ENCODE measurements at regions not wholly inside any gene's neighbourhood (a gene's known extent, or its start where the extent isn't known, plus 50 kb on each side); places are given as distances from the start of the nearest gene placed in this dataset.

DNA sequence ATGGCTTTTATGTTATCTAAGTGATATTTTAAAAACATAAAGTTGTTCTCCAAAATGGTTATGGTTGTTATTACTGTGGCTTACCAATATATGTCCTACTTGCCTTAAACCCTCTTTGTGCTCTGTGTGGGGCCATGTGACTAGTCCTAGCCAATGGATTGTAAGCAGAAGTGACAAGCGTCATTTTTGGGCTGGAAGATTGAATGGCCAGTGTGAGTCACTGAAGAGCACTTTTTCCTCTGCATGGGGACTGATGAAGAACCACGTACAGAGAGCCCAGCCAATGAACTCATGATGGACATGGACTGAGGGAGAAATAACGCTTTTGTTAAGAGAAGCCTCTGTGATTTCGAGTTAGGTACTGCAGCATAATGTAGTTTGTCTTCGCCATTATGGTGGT lies 332.7 kb downstream of the EDEM1 start:
- no peak for DNase-seq
- no peaks in the 10 kb centered on the region for H3K36me3 Mint-ChIP-seq
- H3K4me1 Mint-ChIP-seq = no peaks in the 10 kb centered on the region
- Histone ChIP-seq H3K36me3 (replicated peaks in 1 of 2; ENCODE audit: control insufficient read depth in 1 of 2, insufficient read depth in 2 of 2, low read length in 2 of 2) (no peaks in the 10 kb centered on the region), H3K4me1 (ENCODE audit: control insufficient read depth in 1 of 2, insufficient read depth in 2 of 2, low read length in 2 of 2) (no peaks in the 10 kb centered on the region), H3K4me3 (replicated peaks in 1 of 3; ENCODE audit: low read depth in 2 of 3, low read length in 3 of 3) (no peak overlapping the region), H3K27me3 (ENCODE audit: control insufficient read depth in 2 of 2, insufficient read depth in 2 of 2, low read length in 2 of 2) (no peaks in the 10 kb centered on the region), H3K9me3 (replicated peaks in 1 of 2; ENCODE audit: control insufficient read depth in 1 of 2, insufficient read depth in 1 of 2, low read length in 2 of 2) (no peaks in the 10 kb centered on the region), H4K20me1 (ENCODE audit: insufficient read depth, low read length) (no peaks in the 10 kb centered on the region), H3K4me2 (replicated peaks; ENCODE audit: extremely low read depth, low read length, poor library complexity, severe bottlenecking) (no peak overlapping the region), H3K79me2 (ENCODE audit: insufficient read depth, low read length) (no peaks in the 10 kb centered on the region), H3K27ac (ENCODE audit: low read depth in 1 of 2, low read length in 2 of 2) (no peak overlapping the region), H2AFZ (ENCODE audit: insufficient read depth, low read depth, low read length, poor library complexity, severe bottlenecking) (no peak overlapping the region), H3K9ac (ENCODE audit: insufficient read depth, low read length, poor library complexity, severe bottlenecking) (no peak overlapping the region)
- TF ChIP-seq, protein P1, sequence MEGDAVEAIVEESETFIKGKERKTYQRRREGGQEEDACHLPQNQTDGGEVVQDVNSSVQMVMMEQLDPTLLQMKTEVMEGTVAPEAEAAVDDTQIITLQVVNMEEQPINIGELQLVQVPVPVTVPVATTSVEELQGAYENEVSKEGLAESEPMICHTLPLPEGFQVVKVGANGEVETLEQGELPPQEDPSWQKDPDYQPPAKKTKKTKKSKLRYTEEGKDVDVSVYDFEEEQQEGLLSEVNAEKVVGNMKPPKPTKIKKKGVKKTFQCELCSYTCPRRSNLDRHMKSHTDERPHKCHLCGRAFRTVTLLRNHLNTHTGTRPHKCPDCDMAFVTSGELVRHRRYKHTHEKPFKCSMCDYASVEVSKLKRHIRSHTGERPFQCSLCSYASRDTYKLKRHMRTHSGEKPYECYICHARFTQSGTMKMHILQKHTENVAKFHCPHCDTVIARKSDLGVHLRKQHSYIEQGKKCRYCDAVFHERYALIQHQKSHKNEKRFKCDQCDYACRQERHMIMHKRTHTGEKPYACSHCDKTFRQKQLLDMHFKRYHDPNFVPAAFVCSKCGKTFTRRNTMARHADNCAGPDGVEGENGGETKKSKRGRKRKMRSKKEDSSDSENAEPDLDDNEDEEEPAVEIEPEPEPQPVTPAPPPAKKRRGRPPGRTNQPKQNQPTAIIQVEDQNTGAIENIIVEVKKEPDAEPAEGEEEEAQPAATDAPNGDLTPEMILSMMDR (IDR thresholded peaks at IDR 0.05) = no peak
- no peak overlapping the region for H3K4me3 Mint-ChIP-seq
- peaks cover 0 to 10% (median 2%) of the 10 kb centered on the region in 7 donors for H3K9me3 Mint-ChIP-seq
- WGBS (ENCODE audit: insufficient coverage) = 93% methylated on average over 3 of the region's 5 CpGs
- peaks cover 0 to 2% (median 0%) of the 10 kb centered on the region in 3 donors for H3K27me3 Mint-ChIP-seq (ENCODE audit: low read depth in 3 of 3)
- H3K27ac Mint-ChIP-seq = no peak overlapping the region
- intact Hi-C loops (cut with micrococcal nuclease) = no loop called here

DNA sequence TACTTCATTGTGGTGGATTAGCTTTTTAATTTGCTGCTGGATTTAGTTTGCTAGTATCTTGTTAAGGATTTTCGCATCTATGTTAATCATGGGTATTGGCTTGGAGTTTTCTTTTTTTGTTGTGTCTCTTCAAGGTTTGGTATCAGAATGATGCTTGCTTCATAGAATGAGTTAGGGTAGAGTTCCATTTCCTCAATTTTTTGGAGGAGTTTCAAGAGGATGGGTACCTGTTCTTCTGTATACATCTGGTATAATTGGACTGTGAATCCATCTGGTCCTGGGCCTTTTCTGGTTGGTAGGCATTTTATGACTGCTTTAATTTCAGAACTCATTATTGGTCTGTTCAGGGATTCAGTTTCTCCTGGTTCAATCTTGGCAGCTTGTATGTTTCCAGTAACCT lies 335.6 kb downstream of the EDEM1 start:
- Histone ChIP-seq H3K27ac (ENCODE audit: low read depth in 1 of 2, low read length in 2 of 2) (no peak overlapping the region), H3K4me1 (ENCODE audit: control insufficient read depth in 1 of 2, insufficient read depth in 2 of 2, low read length in 2 of 2) (no peaks in the 10 kb centered on the region), H3K4me2 (replicated peaks; ENCODE audit: extremely low read depth, low read length, poor library complexity, severe bottlenecking) (no peak overlapping the region), H2AFZ (ENCODE audit: insufficient read depth, low read depth, low read length, poor library complexity, severe bottlenecking) (no peak overlapping the region), H3K79me2 (ENCODE audit: insufficient read depth, low read length) (no peaks in the 10 kb centered on the region), H3K9me3 (replicated peaks in 1 of 2; ENCODE audit: control insufficient read depth in 1 of 2, insufficient read depth in 1 of 2, low read length in 2 of 2) (no peaks in the 10 kb centered on the region), H3K9ac (ENCODE audit: insufficient read depth, low read length, poor library complexity, severe bottlenecking) (no peak overlapping the region), H3K4me3 (replicated peaks in 1 of 3; ENCODE audit: low read depth in 2 of 3, low read length in 3 of 3) (no peak overlapping the region), H4K20me1 (ENCODE audit: insufficient read depth, low read length) (no peaks in the 10 kb centered on the region), H3K27me3 (ENCODE audit: control insufficient read depth in 2 of 2, insufficient read depth in 2 of 2, low read length in 2 of 2) (no peaks in the 10 kb centered on the region), H3K36me3 (replicated peaks in 1 of 2; ENCODE audit: control insufficient read depth in 1 of 2, insufficient read depth in 2 of 2, low read length in 2 of 2) (no peaks in the 10 kb centered on the region)
- H3K27ac Mint-ChIP-seq = no peak overlapping the region
- H3K9me3 Mint-ChIP-seq = peaks cover 0 to 6% (median 2%) of the 10 kb centered on the region in 7 donors
- intact Hi-C loops (cut with micrococcal nuclease) = no loop called here
- no peak for DNase-seq
- no peak overlapping the region for H3K4me3 Mint-ChIP-seq
- TF ChIP-seq, protein P1 (IDR thresholded peaks at IDR 0.05) = no peak
- no peaks in the 10 kb centered on the region for H3K4me1 Mint-ChIP-seq
- 90% methylated on average over 1 of the region's 1 CpG for WGBS (ENCODE audit: insufficient coverage)
- no peaks in the 10 kb centered on the region for H3K27me3 Mint-ChIP-seq (ENCODE audit: low read depth in 3 of 3)
- no peaks in the 10 kb centered on the region for H3K36me3 Mint-ChIP-seq
